ENCODE measurements at regions not wholly inside any gene's neighbourhood (a gene's known extent, or its start where the extent isn't known, plus 50 kb on each side); places are given as distances from the start of the nearest gene placed in this dataset.
"Not testable (repeated sequence)": the region's sequence is repeated elsewhere in the genome, so short reads cannot be mapped to it uniquely, and the experiment has no call there.

DNA sequence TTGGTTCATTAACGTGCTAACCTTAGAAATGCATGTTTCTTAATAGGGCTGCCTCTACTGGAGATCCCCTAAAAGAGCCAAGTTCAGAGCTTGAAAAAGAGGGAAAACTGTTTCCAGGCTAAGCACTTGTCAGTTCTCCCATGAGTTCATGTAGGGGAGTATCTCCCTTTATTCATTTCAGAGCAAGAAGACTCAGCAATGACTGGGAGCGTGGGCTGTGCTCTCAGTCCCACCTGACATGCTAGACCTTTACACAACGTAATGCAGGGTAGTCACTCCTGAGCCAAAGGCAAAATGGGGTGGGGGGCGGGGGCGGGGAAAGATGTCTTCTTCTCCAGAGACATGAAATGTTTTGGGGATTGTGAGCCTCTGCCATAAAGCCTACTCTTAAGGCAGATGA, 420.1 kb upstream of the MCTP2 start:
- no peak for DNase-seq

DNA sequence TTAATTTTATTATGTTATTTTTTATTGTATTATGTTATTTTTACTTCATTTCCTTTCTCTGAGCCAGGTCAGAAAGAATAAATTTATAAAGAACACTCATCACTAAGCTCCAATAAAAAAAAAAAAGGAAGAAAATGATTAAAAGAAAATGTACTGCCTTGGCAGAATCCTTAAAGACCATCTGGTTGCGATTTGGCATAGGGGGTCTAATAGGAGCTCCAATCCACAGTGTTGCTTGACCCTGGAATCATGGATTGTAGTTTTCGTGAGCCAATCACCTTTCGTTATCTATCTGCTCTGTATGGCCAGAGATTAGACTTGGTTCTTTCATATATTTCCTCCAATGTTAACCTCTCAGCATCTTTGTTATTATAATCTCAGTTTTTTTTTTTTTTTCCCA, 421.8 kb upstream of the MCTP2 start:
- no peak for DNase-seq

DNA sequence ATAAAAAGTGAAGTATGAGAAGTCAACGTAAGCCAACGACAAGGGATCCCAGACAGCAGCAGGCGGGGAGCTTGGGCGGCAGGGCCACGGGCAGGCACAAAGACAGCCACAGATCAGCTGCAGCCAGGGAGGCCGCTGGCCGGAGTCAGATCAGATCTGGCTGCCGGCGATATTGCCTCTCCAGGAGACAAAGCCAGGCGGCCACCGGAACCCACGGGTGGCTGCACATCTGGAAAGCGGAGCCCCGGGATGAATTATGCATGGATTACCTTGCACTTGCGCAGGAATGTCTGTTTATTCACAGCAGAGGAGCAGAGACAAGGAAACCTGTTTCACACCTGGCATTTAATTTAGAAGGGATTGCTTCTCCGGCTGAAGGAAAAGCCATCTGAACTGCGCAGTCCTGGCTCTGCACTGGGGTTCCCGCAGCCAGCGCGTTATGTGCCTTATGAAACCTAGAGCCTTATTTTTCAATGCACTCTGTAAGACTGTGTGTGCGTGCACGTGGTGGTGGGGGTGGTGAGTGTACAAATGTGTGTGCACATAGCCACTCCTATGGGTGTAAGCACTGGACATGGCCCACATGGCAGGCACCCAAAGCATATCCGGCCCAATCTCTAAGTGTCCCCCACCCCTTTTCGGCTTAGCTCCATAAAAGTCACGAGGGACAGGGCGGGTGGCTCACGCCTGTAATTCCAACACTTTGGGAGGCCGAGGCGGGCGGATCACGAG, 427.8 kb upstream of the MCTP2 start:
- DNase-seq, result no peak

DNA sequence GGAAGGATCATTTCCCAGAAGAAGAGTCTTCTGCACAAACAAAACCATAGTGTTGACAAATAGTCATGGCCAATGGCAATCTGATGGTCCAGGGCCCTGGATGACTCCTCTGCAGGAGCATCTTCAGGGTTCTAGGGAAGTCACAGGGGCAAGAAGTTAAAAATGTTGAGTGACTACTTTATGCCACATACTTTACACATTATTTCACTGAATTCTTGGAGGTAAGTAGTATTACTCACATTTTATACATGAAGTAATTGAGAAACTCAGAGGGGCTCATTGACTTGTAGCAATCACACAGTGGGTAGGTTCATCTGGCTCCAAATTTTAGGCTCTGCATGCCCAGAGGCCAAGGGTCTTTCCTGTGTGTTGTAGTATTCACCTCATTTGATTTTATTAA, 430.2 kb upstream of the MCTP2 start:
- no peak for DNase-seq

DNA sequence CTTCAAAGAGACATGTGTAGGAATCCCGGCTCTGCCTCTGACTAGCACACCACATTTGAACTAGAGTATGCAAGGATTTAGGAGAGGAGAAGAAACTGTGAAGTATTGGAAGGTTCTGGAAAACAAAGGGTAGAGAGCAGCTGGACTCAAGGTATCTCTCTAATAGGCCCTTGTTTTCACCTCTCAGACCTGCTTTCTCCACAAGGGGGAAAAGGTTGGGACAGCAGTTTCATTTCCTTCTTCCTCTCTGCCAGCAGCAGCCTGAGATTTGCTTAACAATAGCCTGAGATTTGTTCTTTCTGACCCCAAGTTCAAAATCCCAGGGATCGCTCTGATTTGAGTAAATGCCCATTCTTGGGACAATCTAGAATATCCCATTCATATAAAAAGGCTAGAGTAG, 430.6 kb upstream of the MCTP2 start:
- DNase-seq, result no peak

DNA sequence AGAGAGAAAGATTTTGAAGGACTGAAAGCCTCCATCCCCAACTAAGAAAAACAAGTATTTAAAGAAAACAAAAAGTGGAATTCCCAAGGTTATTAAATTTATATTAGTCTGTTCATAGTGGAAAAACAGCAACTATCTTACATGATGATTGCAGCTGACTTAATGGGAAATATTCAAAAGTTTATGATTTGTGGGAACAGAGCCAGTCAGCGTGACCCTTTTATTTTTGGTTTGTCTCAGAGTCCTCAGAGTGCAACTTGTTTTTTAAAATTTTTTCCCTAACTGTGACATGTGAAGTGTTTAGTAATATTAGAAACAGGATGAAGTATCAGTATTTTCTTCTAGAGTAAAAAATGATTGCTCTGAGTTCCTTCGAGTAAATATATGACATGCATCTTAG, 441.9 kb upstream of the MCTP2 start:
- DNase-seq, result no peak

DNA sequence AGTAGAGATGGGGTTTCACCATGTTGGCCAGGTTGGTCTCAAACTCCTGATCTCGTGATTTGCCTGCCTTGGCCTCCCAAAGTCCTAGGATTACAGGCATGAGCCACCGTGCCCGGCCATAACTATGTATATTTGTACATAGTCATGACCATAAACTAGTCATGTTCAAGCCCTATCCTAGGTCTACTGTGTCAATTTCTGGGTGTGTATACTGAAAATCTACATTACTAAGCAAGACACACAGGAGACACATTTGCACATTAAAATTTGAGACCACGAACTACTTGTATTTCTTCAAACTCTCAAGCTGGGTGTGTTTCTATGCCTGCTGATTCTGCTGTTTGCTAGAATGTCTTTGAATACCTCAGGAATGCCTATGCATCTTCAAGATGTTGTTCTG, 451.3 kb upstream of the MCTP2 start:
- DNase-seq, result no peak

DNA sequence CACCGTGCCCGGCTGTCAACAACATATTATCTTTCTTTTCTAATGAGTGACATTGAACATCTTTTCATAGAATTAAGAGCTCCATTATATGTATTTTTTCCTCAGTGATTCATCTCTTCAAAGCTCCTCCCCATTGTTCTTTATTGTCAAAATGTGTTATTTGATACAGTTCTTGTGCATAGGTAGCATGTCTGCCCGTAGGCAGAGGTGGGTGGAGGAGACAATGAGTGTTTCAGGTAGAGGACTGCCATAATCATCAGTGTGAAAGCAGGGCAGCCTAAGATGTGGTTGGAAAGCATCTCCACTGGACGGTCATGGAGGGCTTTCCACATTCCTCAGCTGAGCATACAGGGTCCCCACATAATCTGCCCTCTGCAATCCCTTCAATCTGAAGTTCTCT, 452.0 kb upstream of the MCTP2 start:
- no peak for DNase-seq

DNA sequence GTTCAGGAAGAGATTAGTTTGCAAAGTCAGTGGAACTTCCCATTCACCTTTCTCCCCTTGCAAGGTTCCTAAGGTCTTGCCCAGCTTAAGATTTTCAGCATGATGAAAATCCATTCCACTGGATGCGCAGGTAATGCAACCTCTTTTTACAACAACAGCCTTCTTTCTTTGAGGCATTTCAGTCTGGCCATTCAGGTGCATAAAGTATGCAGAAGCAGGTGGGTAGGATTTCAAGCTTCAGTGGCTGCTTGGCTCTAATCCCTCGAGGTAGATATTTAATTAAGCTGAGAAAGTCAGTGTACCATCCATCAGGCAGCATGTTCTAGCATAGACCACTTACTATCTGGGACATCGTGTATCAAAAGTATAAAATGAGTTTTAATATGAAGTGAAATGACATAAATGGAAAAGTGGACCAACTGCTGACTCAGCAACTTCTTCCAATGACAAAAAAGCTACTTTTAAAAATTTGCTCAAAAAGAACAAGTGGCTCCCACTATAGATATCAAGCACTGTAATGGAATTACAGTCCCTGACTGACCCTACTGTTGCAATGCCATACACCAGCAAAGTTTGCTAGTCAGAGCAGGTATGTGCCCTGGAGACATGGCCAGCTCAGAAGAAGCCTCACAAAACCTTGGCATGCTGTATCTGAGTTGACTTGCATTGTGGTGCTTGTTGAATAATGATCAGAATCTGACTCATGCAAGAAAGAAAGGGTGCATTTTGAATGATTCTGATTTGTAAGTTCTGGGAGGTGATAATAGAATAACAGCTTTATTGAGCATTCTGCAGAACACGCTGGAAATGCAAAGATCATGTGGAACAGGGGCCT, 459.9 kb upstream of the MCTP2 start:
- DNase-seq, result no peak

DNA sequence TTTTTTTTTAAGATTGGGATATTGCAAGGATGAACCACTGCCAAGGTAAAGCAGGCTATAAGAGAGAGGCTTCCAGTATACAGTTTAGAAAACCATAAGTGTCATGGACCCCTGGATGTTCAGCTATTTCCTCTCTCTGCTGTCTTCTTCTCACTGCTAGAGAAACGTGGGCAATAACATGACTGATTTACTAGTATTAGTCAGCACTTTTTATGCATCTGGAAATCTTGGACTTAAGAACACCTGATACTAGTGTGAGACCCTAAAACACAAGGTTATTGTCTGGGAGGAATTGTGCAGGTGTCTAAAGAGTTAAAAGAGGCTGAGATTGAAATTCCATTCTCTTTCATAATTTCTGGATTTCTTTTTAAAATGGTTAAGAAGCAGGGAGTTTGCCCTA, 460.6 kb upstream of the MCTP2 start:
- no peak for DNase-seq

DNA sequence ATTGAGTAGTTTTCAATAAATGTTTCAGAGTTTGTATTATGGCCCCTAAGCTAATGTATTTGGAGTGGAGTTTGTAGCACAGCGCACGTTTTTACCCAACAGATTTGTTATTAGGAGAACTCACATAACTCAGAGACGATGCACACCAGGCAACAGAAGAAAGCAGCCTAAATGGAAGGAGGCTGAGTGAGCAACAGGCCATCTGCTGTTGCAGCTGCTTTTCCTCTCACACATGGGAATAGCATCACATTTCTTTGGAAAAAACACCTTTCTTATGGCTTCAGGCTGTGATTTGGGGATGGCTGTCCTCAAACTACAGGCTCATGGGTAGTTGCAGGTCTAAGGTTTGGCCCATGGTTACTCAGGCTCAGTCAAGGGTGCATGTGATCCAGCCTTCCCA, 469.3 kb upstream of the MCTP2 start:
- no peak for DNase-seq

DNA sequence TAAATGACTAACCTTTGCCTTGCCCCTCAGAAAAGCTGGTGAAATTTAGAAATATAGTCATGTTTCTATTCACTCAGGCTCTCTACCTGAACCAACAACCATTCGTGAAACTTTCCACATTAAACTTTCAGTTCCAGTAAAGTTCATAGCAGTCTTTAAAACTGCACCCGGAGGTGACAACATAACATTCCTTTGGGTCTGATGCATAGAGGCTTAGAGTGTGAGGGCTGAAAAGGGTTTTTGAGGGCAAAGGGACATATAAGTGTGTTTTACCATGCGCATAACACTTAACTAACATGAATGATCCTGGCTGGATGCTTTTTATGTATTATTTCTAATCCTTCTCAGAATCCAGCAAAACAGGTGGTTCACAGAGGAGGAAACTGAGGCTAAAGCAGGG, 471.7 kb upstream of the MCTP2 start:
- DNase-seq, result no peak

DNA sequence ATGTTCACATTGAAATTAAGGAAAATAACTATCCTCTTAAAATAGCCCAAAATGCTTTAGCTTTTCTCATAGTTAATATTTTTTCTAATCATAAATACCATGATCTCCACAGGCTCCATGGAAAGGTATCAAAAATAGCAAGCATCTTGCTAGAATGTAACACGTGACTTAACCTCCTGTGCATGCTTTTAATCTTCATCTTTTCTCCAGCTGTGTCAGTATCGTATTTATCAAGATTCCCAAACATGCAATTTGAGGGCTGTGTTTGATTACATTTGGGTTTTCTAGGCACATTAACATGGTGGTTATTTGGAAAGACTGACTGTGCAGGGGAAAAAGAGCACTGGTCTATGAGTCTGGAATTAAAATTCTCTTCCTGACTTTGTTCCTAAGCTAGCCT, 472.5 kb upstream of the MCTP2 start:
- no peak for DNase-seq

DNA sequence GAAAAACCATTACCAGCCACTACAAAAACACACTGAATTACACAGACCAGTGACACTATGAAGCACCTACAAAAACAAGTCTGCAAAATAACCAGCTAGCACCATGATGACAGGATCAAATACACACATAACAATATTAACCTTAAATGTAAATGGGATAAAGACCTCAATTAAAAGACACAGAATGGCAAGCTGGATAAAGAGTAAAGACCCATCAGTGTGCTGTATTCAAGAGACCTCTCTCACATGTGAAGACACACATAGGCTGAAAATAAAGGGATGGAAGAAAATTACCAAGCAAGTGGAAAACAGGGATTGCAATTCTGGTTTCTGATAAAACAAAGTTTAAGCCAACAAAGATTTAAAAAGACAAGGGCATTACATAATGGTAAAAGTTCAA, 482.7 kb upstream of the MCTP2 start:
- DNase-seq, result no peak

DNA sequence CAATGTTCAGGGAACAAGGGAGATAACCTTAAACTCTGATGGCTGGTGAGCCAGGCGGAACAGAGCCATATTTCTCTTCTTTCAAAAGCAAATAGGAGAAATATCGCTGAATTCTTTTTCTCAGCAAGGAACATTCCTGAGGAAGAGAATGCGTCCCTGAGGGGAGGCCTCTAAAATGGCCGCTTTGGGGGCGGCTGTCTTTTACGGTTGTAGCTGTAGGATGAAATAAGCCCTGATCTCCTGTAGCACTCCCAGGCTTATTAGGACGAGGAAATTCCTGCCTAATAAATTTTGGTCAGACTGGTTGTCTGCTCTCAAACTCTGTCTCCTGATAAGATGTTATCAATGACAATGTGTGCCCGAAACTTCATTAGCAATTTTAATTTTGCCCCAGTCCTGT, 496.4 kb upstream of the MCTP2 start:
- not testable (repeated sequence) for DNase-seq

DNA sequence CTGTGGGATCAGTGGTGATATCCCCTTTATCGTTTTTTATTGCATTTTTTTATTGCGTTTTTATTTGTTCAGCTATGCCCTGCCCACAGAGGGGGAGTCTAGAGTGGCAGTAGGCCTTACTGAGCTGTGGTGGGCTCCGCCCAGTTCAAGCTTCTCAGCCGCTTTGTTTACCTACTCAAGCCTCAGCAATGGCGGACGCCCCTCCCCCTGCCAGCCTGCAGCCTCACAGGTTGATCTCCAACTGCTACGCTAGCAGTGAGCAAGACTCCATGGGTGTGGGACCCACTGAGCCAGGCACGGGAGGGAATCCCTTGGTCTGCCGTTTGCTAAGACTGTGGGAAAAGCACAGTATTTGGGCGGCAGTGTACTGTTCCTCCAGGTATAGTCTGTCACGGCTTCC, 500.6 kb upstream of the MCTP2 start:
- DNase-seq, result no peak

DNA sequence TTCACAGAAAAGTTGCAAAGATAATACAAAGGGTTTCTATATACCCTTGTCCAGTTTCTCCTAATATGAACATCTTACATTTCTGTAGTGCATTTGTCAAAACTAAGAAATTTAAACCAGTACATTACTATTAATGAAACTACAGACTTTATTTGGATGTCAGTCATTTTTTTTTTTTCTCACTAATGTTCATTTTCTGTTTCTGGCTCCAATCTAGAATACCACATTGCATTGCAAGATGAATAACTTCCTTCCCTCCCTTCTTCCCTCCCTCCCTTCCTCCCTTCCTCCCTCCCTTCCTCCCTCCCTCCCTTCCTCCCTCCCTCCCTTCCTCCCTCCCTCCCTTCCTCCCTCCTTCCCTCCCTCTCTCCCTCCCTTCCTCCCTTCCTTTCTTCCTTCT, 509.2 kb upstream of the MCTP2 start:
- DNase-seq, result no peak

DNA sequence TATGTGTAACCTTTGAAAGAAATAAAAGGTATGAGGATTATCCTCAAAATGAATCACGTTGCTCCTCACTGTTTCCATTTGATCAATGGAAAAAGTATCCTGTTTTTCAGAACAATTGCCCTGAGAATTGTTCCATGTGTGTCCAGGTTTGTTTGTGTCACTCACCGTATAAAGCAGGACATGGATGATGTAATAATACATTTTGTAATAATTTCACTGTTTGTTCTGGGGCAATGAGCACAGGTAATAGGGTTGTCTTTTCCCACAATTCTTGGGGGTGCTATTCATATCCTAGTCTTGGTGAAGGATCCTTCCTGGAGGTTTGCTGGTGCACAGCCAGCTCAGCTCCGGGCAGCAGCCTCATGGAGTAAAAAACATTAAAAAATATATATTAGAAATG, 510.8 kb upstream of the MCTP2 start:
- DNase-seq, result no peak

DNA sequence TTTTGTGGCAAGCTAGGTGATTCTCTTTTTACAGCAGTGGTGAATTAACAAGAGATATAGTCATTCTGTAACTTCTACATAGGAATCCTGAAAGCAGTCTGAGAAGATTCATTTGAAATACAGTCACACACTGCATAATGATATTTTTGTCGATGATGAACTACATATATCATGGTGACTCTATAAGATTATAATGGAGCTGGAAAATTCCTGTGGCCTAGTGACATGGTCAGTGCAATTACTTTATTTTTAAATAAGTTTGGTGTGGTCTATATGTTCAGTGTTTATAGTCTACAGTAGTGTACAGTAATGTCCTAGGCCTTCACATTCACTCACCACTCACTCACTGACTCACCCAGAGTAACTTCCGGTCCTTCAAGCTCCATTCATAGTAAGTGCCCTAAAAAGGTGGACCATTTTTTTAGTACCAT, 511.4 kb upstream of the MCTP2 start:
- DNase-seq, result no peak

DNA sequence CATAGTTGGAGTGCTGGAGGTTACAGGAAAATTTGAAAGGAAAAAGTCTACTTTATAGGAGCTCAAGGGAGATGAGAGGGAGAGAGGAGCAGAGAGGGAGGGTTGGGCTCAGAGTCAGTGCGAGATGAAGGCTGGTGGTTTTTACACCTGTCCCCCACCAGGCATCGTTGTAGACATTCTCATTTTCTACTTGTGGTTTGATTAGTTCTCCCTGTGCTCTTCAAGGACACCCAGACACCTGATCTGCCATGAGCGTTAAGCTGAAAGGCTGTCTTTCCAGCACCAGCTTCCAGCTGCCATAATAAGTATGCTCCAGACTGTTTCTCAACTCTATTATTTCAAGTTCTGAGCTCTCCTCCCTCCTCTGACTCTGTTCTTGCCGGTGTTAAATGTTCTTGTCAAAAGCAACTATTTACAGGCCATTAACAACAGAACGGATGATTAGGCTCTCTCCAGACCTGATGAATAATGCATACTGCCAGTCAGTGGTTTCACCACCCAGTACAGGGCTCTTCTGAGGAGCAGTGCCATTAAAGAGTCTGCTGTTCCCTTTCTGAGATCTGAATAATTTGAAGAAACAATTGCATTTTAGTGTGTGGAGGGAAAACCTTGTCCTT, 514.6 kb upstream of the MCTP2 start:
- DNase-seq, result no peak

DNA sequence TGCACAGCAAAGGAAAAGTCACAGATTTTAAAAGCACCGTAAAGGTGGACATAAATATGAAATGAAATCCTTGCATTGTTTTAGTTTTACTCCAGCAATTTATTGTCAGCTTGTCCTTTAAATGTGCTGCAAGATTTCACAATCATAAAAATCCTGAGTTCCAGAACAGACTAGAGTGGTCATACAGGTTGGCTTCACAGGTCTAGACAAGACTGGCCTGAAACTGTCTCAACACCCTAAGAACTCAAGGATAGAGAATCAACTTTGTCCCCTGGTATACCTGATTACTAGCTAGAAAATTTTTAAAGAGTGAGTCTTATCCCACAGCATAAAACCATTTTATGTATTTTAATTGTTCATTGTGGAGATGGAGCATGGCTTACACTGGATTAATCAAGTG, 521.7 kb upstream of the MCTP2 start:
- DNase-seq, result no peak

DNA sequence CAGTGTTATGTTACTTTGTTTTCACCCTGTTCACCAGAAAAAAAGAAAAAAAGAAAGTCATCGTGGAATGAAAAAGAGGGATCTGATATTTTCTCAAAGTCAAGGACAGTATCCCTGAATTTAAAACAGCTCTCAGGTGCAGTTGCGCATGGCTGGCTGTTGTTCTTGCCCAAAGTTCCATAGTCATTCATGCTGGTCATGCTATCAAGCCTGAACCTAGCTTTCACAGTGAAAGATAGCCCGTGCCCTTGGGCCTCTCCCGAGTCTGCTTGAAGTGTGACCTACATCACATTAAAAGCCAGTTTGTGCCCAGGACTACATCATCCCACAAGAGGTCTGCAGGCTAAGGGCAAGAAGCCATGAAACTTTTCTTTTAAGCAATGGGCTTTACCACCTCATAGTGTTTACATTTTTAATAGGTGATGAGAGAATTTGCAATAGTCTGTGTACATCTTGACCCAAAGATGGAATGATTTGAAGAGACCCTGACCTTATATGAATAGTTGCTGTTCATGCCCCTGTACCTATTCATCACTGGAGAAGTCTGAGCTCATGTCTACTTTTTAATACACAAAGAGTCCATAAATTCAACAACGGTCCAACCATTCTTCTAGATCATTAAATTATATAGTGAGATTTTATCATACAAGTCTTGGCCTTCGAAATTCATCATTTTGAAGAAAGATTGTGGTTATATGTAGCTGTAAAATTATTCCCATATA, 522.5 kb upstream of the MCTP2 start:
- no peak for DNase-seq

DNA sequence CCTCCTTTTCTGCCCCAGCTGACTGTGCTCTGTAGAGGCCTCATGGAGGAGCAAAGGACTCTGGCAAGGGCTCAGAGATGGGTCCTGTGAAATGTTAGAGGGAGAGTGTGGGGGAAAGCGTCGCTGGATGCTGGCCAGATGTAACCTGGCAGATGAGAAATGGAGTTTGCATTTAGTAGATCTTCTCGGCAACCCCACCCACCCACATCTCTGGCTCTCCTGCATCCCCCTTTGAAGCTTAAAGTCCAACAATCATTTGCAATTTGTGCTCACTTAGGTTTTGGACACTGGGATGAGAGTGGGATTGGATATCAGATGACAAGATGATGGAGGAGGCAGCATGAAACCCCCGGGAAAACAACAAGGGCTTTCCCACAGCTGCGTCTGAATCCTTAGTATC, 523.6 kb upstream of the MCTP2 start:
- DNase-seq, result no peak
